ENCODE measurements at regions not wholly inside any gene's neighbourhood (a gene's known extent, or its start where the extent isn't known, plus 50 kb on each side); places are given as distances from the start of the nearest gene placed in this dataset.

DNA sequence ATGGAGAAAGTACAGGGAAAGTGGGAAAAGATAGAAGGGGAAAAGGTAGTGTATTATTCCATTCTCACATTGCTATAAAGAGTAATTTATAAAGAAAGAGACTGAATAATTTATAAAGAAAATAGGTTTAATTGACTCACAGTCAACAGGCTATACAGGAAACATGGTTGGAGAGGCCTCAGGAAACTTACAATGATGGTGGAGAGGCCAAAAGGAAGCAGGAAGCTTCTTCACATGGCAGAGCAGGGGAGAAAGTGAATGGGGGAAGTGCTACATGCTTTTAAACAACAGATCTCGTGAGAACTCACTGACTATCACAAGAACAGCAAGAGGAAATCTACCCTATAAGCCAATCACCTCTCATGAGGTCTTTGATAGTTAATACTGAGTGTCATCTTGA lies 725.0 kb upstream of the FLRT2 start:
- no peak for DNase-seq

DNA sequence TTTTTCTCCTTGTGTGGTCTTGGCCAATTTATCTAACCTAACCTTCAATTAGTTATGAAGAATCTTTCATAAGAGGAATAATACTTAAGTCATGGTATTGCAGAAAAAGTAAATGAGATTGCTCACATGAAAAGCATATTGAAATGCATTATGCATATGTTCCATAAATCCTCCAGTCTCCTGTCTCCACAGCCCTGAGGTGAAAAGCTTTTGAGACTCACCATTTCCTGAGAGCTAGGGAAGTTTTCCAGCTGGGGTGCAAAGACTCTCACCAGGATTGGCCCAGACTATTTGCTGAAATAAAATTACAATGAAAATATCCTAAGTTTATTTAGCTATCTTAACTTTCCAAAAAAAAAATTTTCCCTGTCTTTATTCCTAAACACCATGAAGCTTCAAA lies 723.8 kb upstream of the FLRT2 start:
- DNase-seq, result no peak

DNA sequence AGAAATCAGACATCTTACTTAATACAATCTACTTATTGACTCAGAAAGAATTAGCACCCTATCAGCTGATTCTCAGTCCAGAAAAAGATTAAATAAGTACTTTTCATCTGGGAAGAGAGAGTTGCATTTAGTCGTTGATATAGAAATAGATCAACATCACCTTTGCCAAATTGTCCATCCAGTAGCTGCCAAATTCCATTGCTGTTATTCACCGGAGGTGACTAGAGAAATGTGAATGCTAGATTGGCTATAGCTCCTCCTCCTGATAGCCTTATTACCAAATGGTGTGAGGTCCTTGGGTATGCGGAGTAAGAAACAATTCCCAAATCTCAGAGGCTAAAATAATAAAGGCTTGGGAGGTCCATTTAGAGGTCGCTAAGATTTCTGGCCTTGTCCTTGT lies 723.3 kb upstream of the FLRT2 start:
- DNase-seq, result no peak

DNA sequence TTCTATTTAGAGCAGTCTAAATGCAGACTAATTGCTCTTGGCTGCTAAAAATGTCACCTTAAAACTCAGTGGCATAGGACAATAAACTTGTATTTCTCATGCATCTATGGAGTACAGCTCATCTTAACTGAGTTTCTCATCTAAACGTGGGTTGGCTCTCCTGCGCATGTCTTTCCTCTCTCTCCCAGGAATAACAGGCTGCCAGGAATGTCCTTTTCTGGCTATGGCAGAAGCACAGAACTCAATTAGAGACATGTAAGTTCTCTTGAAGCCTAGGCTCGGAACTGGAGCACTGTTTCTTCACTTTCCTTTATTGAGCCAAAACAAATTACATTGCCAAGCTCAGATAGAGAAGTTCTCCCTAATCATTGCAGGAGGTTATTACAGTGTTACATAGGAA lies 722.3 kb upstream of the FLRT2 start:
- no peak for DNase-seq

DNA sequence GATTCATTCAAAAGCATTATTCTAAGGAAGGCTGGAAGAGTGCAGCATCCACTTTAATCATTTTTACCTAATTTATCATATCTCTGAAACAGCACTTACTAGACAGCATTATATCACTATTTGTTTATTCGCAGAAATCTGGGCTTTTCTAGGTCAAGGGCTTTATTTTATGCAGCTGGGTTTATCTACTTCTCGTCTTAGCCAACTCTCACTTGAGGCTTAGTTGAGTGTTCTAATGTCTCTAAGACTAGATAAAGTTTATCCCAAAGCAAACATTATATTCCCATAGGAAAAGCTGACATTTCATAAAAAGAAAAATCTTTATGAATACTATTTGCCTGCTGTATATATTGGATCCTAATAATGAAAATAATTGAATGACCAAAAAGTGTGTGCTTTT lies 720.8 kb upstream of the FLRT2 start:
- no peak for DNase-seq

DNA sequence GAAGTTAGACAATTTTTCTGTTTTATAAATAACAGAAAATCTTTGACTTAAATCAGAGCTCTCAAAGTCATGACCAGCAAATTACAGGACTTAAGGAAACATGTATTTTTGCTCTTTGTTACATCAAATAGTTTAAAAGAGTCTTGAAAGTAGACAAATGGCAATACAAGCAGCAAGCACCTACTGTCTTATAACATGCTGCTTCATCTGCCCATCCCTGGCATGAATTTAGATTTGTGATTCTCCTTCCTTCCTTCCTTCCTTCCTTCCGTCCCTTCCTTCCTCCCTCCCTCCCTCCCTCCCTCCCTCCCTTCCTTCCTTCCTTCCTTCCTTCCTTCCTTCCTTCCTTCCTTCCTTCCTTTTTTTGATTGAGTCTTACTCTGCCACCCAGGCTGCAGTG lies 715.6 kb upstream of the FLRT2 start:
- no peak for DNase-seq

DNA sequence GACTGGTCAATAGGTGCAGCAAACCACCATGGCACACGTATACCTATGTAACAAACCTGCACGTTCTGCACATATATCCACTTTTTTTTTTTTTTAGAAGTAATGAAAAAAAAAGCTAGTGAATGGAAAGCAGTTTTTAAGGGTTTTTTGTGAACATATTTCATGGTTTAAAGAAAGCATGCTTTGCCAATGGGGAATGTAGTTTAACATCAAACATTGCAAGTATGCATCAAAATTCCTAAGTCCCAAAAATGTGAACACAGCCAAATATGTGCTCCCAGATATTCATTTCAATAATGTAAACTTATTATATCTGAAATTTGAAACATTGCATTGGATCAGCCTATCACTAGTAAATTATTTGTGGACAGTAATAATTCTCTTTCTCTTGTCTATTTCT lies 710.4 kb upstream of the FLRT2 start:
- no peak for DNase-seq

DNA sequence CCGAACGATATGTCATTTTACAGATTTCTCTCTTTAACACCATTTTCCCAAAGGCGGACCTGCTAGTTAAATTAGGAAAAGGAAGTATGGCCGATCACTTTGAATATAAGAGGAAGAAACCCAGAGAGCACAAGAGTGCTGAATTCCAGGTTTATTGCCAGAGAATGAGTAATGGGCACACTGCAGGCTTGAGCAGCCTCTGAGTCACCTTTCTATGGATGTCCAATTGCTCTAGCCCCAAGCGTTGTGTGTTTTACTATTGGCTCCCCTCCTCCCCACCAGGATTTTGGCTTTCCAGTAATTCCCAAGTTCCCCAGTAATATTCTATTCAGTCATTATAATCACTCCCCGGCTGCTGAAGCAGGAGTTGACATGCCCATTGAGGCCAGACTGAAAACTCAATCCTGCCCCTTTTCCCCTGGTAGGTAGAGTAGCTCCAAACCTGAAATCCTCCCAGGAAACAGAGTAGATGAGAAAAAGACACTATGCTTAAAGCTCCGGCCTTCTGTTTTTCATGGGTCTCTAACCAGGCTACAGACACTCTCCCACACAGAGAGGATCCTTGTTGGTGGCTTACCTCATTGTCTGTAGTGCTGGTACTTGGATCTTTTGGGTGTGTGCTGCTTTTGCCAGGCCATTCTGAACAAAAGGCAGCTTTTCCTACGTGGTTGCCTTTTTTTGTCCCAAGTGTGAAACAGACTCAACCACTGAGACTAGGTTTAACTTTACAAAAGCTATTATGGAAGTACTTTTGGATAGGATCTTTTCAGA lies 704.3 kb upstream of the FLRT2 start:
- DNase-seq, result no peak

DNA sequence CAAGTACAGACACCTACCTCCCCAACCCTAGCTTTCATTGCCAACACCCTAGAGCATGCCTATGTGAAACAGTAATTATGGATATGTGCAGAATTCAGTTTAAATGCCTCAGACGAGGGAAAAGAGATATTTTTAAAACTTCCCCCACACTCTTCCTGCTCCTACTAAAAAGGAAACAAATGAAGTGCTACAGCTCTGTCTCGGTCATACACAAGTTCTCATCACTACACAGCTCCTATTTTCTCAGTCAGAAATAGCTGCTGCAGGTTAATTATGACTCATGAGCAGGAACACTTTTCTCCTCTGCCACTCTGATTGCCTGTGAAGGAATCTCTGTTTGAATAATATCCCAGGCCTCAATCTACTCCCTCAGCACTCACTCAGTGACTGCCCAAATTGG lies 703.6 kb upstream of the FLRT2 start:
- no peak for DNase-seq

DNA sequence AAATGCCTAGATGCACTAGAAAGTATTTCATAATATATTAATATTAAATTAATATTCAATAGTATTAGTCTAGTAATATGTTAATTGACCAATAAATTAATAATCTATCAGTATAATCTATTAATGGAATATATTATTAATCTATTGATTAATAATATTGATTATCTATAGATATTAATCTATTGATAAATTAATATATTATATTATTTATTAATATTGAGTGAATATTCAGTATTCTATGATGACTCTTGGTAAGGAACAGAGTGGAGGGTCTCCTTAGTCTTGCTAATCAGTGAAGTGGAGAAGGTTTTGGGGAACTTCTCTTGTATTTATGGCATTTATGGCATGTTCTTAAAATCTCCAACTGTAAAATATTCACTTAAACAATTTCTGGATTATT lies 679.3 kb upstream of the FLRT2 start:
- no peak for DNase-seq

DNA sequence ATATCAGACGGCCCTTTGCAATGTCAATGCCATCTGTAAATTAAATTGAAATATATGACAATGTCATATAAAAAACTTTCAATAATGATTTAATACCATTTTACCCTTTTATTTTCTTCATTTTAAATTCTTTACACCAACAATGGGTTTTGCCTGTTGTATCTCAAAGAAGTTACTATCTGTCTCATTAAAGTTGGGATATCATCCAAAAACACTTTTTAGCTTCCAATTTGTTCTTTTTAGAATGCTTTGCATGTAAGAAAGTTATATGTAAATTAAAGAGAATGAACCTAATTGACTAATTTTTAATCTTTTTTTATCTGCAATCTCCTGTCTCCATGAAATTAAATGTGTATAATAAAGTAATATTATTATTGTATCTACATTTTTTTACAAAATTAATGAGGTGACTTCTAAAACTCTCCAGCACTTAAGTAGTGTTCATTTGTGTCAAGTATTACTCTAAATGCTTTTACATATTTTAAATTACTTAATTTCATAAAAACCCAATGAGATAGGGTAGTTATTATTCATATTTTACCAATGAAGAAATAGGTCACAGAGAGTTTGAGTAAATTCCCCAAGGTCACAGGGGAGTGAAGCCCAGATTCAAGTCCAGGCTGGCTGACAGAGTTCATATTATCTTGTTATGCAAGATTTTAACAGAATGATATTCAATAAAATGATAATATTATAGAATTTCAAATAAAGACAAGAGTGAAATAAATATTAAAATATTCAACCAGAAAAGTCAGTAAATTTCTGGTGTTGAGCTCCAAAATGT lies 673.0 kb upstream of the FLRT2 start:
- no peak for DNase-seq

DNA sequence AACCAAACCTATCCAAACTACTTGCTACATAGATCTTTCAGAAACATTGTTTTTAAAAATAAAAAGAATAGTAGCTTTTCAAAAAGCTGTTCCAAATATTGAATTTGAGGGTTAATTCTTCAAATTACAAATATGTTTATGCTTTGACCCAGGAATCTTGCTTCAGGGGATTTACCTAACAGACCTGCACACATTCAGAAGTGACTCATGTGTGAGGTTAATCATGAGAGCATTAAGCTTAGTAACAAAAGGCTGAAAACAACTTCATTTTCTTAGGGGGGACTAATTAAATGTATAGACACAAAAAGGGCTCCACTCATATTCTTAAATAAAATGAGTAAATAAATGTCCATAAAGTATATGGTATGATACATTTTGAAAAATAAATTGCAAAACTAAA lies 672.4 kb upstream of the FLRT2 start:
- no peak for DNase-seq

DNA sequence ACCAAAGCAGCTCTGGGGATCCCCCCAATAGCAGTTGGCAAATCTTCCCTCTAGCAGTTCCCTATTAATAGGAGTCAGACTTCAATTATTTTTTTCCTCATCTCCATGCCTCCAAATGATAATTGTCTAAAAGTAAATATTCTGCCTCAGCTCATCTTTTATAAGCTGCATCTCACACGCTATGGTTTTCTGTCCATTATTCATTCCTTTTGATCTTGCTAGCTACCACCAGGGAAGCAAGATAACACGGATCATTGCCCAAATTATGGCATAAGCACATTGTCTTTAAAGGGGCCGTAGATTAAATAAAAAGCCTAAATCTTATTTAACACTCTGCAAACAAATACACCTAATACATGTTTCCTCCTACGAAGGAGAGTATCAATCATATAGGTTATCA lies 670.8 kb upstream of the FLRT2 start:
- DNase-seq, result no peak

DNA sequence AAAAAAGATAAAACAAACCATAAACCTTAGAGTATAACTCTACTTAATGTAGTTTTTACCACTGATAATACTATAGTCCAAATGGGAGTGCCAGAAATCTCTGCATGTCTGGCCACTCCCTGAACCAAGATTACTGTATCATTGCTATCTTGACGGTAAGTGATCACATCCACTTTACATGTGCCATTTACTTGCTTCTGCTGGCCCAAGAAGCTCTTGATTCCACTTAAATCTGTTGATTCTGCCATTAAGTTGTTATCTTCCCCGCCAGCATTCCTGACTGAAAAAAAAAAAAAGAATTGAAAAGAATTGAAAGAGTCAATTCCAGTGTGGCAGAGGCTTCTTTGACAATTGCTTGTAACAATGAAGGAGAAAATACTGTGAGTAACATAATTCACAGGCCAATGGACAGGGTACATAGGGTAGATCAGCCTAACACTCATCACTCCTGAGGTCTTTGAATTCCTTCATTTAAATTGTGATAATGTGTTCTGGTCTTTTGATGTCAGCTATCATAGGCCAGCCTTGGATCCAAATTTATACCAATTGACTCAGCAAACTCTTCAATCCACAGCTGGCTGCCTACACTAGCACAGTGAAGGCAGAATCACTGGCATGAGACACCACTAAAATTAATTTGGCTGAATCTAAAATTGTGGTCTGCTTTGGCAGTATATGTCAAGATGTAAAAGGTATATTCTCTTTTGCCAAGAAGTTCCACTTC lies 665.2 kb upstream of the FLRT2 start:
- no peak for DNase-seq

DNA sequence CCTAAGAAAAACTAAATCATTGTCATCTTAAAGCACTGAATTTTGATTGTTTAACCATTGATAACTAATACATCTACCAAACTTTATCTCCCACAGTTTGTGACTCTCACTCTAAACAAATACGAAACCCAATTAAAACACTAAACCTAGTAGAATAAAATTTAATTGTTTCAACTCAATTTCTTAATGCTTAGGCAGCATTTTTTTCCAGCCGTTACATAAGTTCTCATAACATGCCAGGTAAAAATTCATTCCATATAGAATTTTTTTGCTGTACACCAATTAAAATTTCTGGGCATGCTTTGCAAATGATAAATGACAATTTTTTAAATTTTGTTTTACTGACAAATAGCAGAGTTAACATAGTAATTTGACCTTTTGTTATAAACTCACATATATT lies 658.2 kb upstream of the FLRT2 start:
- no peak for DNase-seq

DNA sequence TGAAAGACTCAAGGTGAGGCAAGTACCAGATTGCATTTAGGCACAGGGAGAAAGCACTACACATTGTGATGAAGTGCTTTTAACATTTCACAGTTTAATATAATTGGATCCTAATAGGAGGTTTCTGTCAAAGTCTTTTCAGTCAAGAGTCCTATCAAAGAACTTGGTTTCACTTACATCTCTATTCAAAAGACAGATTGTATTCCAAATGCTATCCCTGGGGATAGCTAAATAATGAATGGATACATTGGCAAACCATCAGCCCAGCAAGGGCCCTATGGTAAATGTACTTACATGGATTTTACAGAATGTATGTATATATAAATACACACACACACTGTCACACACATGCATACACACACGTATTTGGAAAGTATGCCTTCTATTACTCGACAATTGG lies 655.5 kb upstream of the FLRT2 start:
- DNase-seq, result no peak

DNA sequence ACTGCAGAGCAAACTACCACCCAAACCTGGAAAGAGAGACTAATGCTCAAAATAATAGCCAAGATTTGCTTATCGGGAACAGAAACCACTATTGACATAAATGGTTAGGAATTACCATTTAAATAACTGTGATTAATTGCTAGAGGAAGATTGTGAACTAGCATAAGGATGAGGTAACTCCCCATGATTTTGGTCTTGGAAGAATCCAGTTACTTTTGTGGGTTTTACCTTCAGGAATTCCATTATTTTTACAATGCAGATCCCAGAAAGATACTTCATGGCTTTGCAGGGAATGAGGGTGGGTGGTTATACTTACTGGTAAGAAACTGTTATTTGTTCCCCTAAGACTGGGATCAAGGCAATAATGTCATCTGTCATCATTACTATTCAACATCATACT lies 652.9 kb upstream of the FLRT2 start:
- DNase-seq, result no peak

DNA sequence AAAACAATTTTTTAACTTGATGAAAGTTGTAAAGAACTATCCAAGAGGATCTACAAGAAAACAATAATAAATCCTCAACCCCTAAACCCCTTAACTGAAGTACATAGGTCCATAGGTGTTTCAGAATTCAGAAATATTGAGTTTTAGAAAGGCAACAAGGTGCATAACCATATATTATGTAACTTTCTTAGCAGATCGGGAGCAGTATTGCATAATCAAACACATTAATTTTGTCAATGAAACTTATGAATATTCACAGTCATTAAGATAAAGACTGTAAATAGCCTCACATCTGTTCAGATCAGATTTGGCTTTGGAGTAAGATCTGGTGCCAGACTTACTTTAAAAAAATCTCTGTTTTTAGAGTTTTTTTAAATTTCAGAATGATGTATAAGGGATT lies 647.1 kb upstream of the FLRT2 start:
- DNase-seq, result no peak

DNA sequence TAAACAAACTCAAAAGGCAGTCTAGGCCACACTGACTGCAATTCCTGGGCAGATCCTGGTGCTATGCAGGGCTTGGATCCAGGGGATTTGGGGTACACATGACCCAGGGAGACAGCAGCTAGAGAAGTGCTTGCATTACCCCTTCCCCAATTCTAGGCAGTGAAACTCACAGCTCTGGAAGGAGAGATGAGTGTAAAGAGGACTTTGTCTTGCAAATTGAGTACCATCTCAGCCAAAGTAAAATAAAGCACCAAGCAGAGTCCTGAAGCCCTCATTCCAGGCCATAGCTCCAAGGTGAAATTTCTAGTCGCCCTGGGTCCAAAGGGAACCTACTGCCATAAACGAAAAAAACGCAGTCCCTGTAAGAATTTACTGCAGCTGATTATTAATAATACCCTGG lies 644.9 kb upstream of the FLRT2 start:
- DNase-seq, result no peak

DNA sequence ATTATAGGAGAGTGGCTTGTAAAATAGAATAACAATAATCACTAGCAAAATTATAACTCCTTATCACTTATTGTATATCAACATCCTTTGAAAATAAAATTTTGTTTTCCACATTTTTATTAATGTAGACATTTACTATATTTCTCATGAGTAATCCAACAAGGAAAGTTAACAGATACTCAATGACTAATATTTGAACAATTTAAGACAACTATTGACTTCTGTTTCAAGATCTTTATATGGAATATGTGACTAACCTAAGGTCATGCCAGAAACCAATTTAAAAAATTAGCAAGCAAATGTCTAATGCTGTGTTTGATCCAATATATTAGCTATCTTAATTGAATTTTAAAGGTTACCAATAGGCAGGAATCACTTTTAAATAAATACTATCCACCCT lies 638.5 kb upstream of the FLRT2 start:
- DNase-seq, result no peak

DNA sequence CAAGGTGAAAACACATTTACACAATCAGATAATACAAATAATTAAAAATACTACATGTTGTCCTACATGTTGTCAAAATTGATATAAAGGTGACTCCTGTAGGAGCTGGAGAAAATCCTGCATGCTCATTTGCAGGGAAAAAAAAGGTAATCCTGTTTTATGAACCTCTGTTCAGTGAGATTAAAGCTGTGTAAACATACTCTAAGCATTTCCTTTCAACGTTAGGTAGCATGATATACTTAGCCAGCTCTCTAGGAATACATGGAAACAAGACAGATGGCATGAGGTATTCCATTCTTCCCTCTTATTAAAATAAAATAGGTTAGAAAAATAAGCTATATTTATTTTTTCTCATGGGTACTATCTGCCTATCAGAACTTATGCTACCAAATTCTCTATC lies 635.7 kb upstream of the FLRT2 start:
- no peak for DNase-seq

DNA sequence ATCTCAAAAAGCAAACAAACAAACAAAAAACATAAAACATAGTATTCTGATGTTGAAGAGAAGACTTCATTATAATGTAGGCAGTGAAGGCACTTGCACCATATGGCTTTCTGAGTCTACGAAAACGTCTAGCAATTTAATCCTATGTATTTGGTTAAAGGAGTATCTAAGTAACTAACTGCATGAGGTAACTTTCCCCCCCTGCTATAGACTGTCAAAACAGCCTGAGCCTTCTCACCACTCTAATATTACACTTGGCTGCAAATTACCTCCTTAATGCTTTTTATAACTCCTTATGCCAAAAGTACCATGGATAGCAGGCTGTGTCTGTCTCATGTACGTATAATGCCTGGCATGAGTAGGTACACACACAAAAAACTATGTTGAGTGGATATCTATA lies 607.6 kb upstream of the FLRT2 start:
- DNase-seq, result no peak

DNA sequence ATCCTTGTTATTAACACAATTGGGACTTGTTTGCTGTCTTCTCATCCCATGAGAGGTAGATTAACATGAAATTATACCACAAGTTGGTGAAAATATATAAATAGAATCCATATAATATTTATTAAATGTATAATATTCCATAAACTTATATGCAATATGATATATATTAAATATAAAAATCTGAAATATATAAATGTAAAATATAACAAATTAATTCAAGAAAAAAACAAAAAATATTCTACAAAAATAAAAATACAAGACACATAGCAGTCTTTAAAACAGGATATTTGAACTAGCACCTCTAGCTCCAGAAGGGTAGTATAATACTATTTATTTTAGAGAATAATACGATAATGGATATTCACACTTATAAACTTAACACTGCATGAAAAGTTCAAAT lies 603.3 kb upstream of the FLRT2 start:
- no peak for DNase-seq
